Endodermal cell (in vitro differentiated cells): ENCODE measurements at regions not wholly inside any gene's neighbourhood (a gene's known extent, or its start where the extent isn't known, plus 50 kb on each side); places are given as distances from the start of the nearest gene placed in this dataset.

Source experiments
- DNase-seq: peaks from one replicate; pipeline ENCODE4 v3.0.0-alpha.2; 2017
- H3K27ac ChIP-seq: 2 replicates; pipeline ENCODE4 v1.5.1; 2013; ENCODE audit warnings: mild to moderate bottlenecking, low read depth, low read length, moderate library complexity
- H3K27me3 ChIP-seq: 2 replicates; pipeline ENCODE4 v1.6.1; 2013; ENCODE audit warnings: mild to moderate bottlenecking, low read length, moderate library complexity; ENCODE audit not compliant: insufficient read depth, control insufficient read depth, poor library complexity, severe bottlenecking
- H3K36me3 ChIP-seq: 2 replicates; pipeline ENCODE4 v1.7.0; 2013; ENCODE audit warnings: mild to moderate bottlenecking, low read length, moderate library complexity; ENCODE audit not compliant: control insufficient read depth, insufficient read depth
- H3K4me1 ChIP-seq: one replicate; pipeline ENCODE4 v1.7.0; 2013; ENCODE audit warnings: low read length; ENCODE audit not compliant: control insufficient read depth, insufficient read depth
- H3K4me3 ChIP-seq: 2 replicates; pipeline ENCODE4 v1.5.1; 2013; ENCODE audit warnings: mild to moderate bottlenecking, low read length, moderate library complexity
- H3K9ac ChIP-seq: 2 replicates; pipeline ENCODE4 v1.6.1; 2013; ENCODE audit warnings: mild to moderate bottlenecking, low read length, moderate library complexity; ENCODE audit not compliant: poor library complexity, severe bottlenecking; ENCODE audit errors: extremely low read depth
- H3K9me3 ChIP-seq: 2 replicates; pipeline ENCODE4 v1.6.1; 2013; ENCODE audit warnings: mild to moderate bottlenecking, low read length, moderate library complexity; ENCODE audit not compliant: control insufficient read depth
- H3K27ac Mint-ChIP-seq: 2 replicates; pipeline ENCODE4 v1.8.0; 2020; ENCODE audit warnings: mixed read lengths
- H3K27me3 Mint-ChIP-seq: 2 replicates; pipeline ENCODE4 v1.8.0; 2021; ENCODE audit warnings: mild to moderate bottlenecking, mixed read lengths; ENCODE audit not compliant: insufficient read depth
- H3K36me3 Mint-ChIP-seq: 2 replicates; pipeline ENCODE4 v1.8.0; 2020; ENCODE audit warnings: low read depth, mixed read lengths
- H3K4me1 Mint-ChIP-seq: 2 replicates; pipeline ENCODE4 v1.8.0; 2020; ENCODE audit warnings: mixed read lengths
- H3K4me3 Mint-ChIP-seq: 2 replicates; pipeline ENCODE4 v1.8.0; 2020; ENCODE audit warnings: mild to moderate bottlenecking, moderate library complexity, mixed read lengths
- H3K9me3 Mint-ChIP-seq: 2 replicates; pipeline ENCODE4 v1.8.0; 2020; ENCODE audit warnings: mild to moderate bottlenecking, mixed read lengths
- WGBS, 2 experiments: methylation state at CpG; one replicate each; pipeline versions ENCODE4 v1.1.5 to v1.1.7; 2013; ENCODE audit warnings: missing lambda C conversion rate in 2 of 2, mixed read lengths in 1 of 2; ENCODE audit not compliant: insufficient coverage in 1 of 2, insufficient read length in 1 of 2; 5-methylcytosine and 5-hydroxymethylcytosine counted together
- TF ChIP-seq, protein P1 (sequence below): fragments of 200-600 bp; sonication (generic); conservative IDR thresholded peaks from 2 replicates; pipeline ENCODE4 v1.5.0; 2021; ENCODE audit warnings: antibody characterized with exemption, mild to moderate bottlenecking

DNA sequence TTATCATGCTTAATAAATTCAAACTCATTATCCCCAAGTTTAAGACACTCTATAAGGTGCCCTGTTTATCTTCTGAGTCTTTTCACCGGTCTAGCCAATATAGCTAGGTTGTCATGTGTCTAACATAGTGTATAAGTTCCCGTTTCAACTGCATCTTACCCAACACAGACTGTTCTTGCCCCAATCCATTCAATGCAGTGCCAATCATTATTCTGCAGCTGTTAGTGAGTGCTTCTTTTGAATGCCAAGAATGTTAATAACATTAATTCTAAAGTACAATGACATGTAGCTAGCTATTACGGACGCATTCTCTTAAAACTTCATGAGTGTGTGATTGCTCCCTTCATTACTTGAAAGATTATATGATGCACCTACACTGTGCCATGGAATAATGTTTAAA, 646.4 kb upstream of the NR2F2 start:
- Mint-ChIP-seq H3K27ac (no peak overlapping the region), H3K4me3 (no peak overlapping the region)

GRCh38 chr15:95684693-95685115, 645.8 kb upstream of the NR2F2 start:
- no peak overlapping the region for H3K27ac Mint-ChIP-seq
- 80 to 89% methylated on average over 1 of the region's 1 CpG for WGBS, 2 experiments
- DNase-seq = no peak
- no peaks in the 10 kb centered on the region for H3K4me1 ChIP-seq
- H3K9ac ChIP-seq = no peak overlapping the region
- H3K36me3 Mint-ChIP-seq = no peaks in the 10 kb centered on the region
- TF ChIP-seq, protein P1, sequence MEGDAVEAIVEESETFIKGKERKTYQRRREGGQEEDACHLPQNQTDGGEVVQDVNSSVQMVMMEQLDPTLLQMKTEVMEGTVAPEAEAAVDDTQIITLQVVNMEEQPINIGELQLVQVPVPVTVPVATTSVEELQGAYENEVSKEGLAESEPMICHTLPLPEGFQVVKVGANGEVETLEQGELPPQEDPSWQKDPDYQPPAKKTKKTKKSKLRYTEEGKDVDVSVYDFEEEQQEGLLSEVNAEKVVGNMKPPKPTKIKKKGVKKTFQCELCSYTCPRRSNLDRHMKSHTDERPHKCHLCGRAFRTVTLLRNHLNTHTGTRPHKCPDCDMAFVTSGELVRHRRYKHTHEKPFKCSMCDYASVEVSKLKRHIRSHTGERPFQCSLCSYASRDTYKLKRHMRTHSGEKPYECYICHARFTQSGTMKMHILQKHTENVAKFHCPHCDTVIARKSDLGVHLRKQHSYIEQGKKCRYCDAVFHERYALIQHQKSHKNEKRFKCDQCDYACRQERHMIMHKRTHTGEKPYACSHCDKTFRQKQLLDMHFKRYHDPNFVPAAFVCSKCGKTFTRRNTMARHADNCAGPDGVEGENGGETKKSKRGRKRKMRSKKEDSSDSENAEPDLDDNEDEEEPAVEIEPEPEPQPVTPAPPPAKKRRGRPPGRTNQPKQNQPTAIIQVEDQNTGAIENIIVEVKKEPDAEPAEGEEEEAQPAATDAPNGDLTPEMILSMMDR = no peak
- no peaks in the 10 kb centered on the region for H3K27me3 Mint-ChIP-seq
- no peaks in the 10 kb centered on the region for H3K27me3 ChIP-seq
- H3K9me3 ChIP-seq = no peaks in the 10 kb centered on the region
- no peak overlapping the region for H3K27ac ChIP-seq
- H3K36me3 ChIP-seq = no peaks in the 10 kb centered on the region
- no peak overlapping the region for H3K4me3 Mint-ChIP-seq
- no peak overlapping the region for H3K4me3 ChIP-seq
- H3K4me1 Mint-ChIP-seq = no peaks in the 10 kb centered on the region
- no peaks in the 10 kb centered on the region for H3K9me3 Mint-ChIP-seq

More for the DNA sequence above, 646.4 kb upstream of the NR2F2 start:
- Mint-ChIP-seq H3K36me3 (no peaks in the 10 kb centered on the region), H3K9me3 (no peaks in the 10 kb centered on the region), H3K27me3 (no peaks in the 10 kb centered on the region), H3K4me1 (no peaks in the 10 kb centered on the region)
- Histone ChIP-seq H3K36me3 (no peaks in the 10 kb centered on the region), H3K9ac (no peak overlapping the region), H3K4me1 (no peaks in the 10 kb centered on the region), H3K9me3 (no peaks in the 10 kb centered on the region), H3K27ac (no peak overlapping the region), H3K27me3 (no peaks in the 10 kb centered on the region), H3K4me3 (no peak overlapping the region)
- DNase-seq = no peak
- 94% methylated on average over 4 of the region's 4 CpGs; no CpG with 5 or more reads in 1 of the 2 experiments for WGBS, 2 experiments
- TF ChIP-seq, protein P1 = no peak

GRCh38 chr15:95687061-95687460, 643.4 kb upstream of the NR2F2 start:
- no peaks in the 10 kb centered on the region for H3K4me1 Mint-ChIP-seq
- H3K9me3 ChIP-seq = no peaks in the 10 kb centered on the region
- TF ChIP-seq, protein P1 = no peak
- H3K36me3 ChIP-seq = no peaks in the 10 kb centered on the region
- H3K4me3 Mint-ChIP-seq = no peak overlapping the region
- H3K36me3 Mint-ChIP-seq = no peaks in the 10 kb centered on the region
- H3K27ac ChIP-seq = no peak overlapping the region
- no peaks in the 10 kb centered on the region for H3K9me3 Mint-ChIP-seq
- H3K4me1 ChIP-seq = no peaks in the 10 kb centered on the region
- H3K27me3 Mint-ChIP-seq = no peaks in the 10 kb centered on the region
- no peak overlapping the region for H3K9ac ChIP-seq
- no peak for DNase-seq
- no peak overlapping the region for H3K4me3 ChIP-seq
- WGBS, 2 experiments = no CpG with 5 or more reads among the region's 1 CpG
- H3K27me3 ChIP-seq = no peaks in the 10 kb centered on the region
- no peak overlapping the region for H3K27ac Mint-ChIP-seq
